ENCODE measurements at regions not wholly inside any gene's neighbourhood (a gene's known extent, or its start where the extent isn't known, plus 50 kb on each side); places are given as distances from the start of the nearest gene placed in this dataset.
A peak's percentile ranks its signal among the peaks of the same experiment; 100 is the strongest.

DNA sequence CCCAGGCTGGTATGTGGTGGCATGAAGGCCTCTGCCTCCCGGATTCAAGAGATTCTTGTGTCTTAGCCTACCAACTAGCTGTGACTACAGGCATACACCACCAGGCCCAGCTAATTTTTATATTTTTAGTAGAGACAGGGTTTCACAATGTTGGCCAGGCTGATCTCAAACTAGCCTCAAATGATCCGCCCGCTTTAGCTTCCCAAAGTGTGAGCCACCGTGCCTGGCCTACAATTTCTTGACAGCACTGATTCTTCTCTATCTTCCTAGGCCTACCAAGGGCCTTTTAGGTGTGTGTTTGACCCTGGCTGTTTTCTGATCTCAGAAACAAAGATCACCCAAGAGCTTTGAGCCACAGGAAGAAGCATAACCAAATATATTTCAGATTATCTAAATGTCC lies 540.8 kb upstream of the ADAMTS5 start:
- Mint-ChIP-seq H3K4me1 (no peaks in the 10 kb centered on the region), H3K9me3 (peaks cover under 1% of the 10 kb centered on the region), H3K27me3 (ENCODE audit: low read depth) (no peaks in the 10 kb centered on the region), H3K27ac (no peak overlapping the region), H3K36me3 (ENCODE audit: low read depth) (no peaks in the 10 kb centered on the region), H3K4me3 (no peak overlapping the region)
- TF ChIP-seq, protein P1, sequence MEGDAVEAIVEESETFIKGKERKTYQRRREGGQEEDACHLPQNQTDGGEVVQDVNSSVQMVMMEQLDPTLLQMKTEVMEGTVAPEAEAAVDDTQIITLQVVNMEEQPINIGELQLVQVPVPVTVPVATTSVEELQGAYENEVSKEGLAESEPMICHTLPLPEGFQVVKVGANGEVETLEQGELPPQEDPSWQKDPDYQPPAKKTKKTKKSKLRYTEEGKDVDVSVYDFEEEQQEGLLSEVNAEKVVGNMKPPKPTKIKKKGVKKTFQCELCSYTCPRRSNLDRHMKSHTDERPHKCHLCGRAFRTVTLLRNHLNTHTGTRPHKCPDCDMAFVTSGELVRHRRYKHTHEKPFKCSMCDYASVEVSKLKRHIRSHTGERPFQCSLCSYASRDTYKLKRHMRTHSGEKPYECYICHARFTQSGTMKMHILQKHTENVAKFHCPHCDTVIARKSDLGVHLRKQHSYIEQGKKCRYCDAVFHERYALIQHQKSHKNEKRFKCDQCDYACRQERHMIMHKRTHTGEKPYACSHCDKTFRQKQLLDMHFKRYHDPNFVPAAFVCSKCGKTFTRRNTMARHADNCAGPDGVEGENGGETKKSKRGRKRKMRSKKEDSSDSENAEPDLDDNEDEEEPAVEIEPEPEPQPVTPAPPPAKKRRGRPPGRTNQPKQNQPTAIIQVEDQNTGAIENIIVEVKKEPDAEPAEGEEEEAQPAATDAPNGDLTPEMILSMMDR (IDR thresholded peaks at IDR 0.05; ENCODE audit: unreplicated experiment in 3 of 3) = no peak

DNA sequence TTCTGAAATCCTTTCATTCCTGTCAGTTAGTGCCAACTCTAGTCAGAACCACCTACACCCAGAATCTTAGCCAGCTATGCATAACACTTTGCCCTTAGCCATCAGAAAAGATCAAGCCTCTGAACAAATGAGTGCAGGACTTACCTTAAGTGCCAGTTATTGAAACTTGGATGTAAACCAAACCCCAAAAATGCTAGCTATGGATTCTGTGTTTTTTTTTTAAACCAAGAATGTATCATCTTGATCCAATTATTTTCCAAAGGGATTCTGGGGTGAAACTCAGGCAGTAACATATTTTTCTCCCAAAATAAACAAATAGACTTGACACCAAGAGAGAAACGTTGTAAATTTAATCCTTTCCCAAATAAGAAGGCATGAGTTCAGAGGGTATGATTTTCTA lies 538.6 kb upstream of the ADAMTS5 start:
- Mint-ChIP-seq H3K4me1 (no peaks in the 10 kb centered on the region), H3K4me3 (no peak overlapping the region), H3K27me3 (ENCODE audit: low read depth) (no peaks in the 10 kb centered on the region), H3K27ac (peak overlapping the region in 1 of 3 experiments; percentile 68), H3K9me3 (peaks cover 4% of the 10 kb centered on the region), H3K36me3 (ENCODE audit: low read depth) (no peaks in the 10 kb centered on the region)
- TF ChIP-seq, protein P1 (IDR thresholded peaks at IDR 0.05; ENCODE audit: unreplicated experiment in 3 of 3) = no peak

DNA sequence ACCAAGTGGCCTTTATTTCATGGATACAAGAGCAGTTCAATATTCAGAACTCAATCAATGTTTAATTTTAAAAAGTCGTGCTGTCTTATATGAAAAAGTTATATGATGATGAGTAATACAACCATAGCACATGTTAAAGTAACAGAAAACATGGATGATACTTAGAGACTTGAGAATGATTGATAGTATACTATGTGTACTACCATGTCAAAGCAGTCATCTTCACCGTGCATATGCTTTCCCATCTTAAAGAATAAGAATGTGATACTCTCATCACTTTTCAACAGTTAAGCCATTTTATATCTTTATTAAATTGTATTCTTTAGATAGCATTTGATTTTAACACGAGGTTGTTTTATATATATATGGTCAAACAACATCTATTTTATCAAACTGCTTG lies 535.9 kb upstream of the ADAMTS5 start:
- TF ChIP-seq, protein P1 (IDR thresholded peaks at IDR 0.05; ENCODE audit: unreplicated experiment in 3 of 3) = no peak
- Mint-ChIP-seq H3K4me1 (no peaks in the 10 kb centered on the region), H3K9me3 (peaks cover 4% of the 10 kb centered on the region), H3K27ac (no peak overlapping the region), H3K4me3 (no peak overlapping the region), H3K27me3 (ENCODE audit: low read depth) (no peaks in the 10 kb centered on the region), H3K36me3 (ENCODE audit: low read depth) (no peaks in the 10 kb centered on the region)

DNA sequence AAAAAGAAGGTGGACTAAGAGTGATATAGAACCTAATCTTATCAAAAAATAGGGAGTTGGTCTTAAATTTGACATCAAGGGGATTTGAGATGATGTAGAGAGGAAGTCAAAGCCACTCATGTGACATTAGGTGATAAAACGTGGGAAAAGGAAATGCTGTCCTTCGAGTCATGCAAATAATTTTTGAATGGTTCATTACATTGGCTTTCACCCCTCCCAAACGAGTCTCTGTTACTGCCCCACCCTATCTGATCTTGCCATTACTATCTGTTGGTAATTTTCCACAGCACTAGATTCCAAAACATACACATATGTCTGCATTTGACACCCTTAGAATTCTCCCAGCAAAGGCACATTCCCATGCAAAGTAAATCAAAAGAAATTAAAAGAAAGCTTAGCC lies 531.1 kb upstream of the ADAMTS5 start:
- Mint-ChIP-seq H3K27me3 (ENCODE audit: low read depth) (no peaks in the 10 kb centered on the region), H3K4me3 (no peak overlapping the region), H3K36me3 (ENCODE audit: low read depth) (no peaks in the 10 kb centered on the region), H3K4me1 (peaks cover 8% of the 10 kb centered on the region), H3K9me3 (peaks cover 4% of the 10 kb centered on the region), H3K27ac (no peak overlapping the region)
- TF ChIP-seq, protein P1 (IDR thresholded peaks at IDR 0.05; ENCODE audit: unreplicated experiment in 3 of 3) = no peak

DNA sequence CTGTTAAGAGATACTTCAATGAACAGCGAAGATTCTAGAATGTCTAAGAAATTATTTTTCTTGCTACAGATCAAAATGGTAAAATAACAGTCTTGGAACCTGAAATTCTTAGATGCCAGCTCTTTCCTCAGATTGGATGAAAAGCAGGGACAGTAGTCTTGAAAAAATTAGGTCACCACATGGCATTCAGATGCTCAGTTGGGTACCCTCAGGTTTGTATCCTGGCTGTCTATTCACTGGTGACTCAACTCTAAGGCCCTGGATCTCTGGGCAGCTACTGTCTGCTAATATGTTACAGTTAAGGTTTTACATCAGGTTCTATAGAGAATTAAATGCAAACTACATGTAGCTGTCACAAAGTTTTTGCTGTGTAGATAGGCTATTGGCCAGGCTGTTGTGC lies 528.9 kb upstream of the ADAMTS5 start:
- peaks cover 8% of the 10 kb centered on the region for H3K4me1 Mint-ChIP-seq
- no peak overlapping the region for H3K4me3 Mint-ChIP-seq
- no peak overlapping the region for H3K27ac Mint-ChIP-seq
- H3K36me3 Mint-ChIP-seq (ENCODE audit: low read depth) = no peaks in the 10 kb centered on the region
- no peaks in the 10 kb centered on the region for H3K9me3 Mint-ChIP-seq
- TF ChIP-seq, protein P1 (IDR thresholded peaks at IDR 0.05; ENCODE audit: unreplicated experiment in 3 of 3) = no peak
- no peaks in the 10 kb centered on the region for H3K27me3 Mint-ChIP-seq (ENCODE audit: low read depth)

DNA sequence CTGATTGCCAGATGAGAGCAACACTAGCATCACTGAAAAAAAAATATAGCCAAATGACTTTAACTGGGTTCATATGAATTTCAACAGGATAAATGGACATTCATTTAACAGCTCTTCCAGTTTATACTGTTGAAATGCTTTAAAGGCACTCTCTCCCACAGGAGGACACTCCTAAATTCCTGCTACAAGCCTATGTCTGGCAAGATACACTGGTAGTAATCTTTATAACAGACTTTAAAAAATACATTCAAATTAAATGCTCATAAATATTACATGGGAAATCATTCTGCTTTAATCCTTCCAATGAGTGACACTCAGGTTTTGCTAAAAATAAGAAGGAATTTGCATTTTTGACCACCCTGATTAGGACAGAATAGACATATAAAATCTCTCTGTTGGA lies 526.7 kb upstream of the ADAMTS5 start:
- TF ChIP-seq, protein P1 (IDR thresholded peaks at IDR 0.05; ENCODE audit: unreplicated experiment in 3 of 3) = no peak
- no peak overlapping the region for H3K4me3 Mint-ChIP-seq
- H3K4me1 Mint-ChIP-seq = peaks cover 8% of the 10 kb centered on the region
- no peaks in the 10 kb centered on the region for H3K27me3 Mint-ChIP-seq (ENCODE audit: low read depth)
- no peaks in the 10 kb centered on the region for H3K36me3 Mint-ChIP-seq (ENCODE audit: low read depth)
- H3K9me3 Mint-ChIP-seq = no peaks in the 10 kb centered on the region
- H3K27ac Mint-ChIP-seq = peak overlapping the region in 2 of 3 experiments; percentile 51 to 59

Data from nephron (organoid).